ENCODE measurements at regions not wholly inside any gene's neighbourhood (a gene's known extent, or its start where the extent isn't known, plus 50 kb on each side); places are given as distances from the start of the nearest gene placed in this dataset.

GRCh38 chr1:68805097-68805641, 308.3 kb upstream of the DEPDC1 start:
- no peaks in the 10 kb centered on the region for H3K9me3 ChIP-seq (ENCODE audit: control insufficient read depth in 2 of 3, insufficient read depth in 1 of 3, low read length in 3 of 3)
- H3K36me3 ChIP-seq (ENCODE audit: control insufficient read depth in 2 of 3, insufficient read depth in 3 of 3, low read length in 3 of 3): no peaks in the 10 kb centered on the region
- no peak for TF ChIP-seq CTCF (IDR thresholded peaks at IDR 0.05; ENCODE audit: borderline replicate concordance, extremely low read depth, insufficient read depth)
- intact Hi-C loops (cut with DNase I): no loop called here
- H3K27ac ChIP-seq (ENCODE audit: low read depth in 2 of 2, low read length in 2 of 2): no peak overlapping the region
- no peak for DNase-seq
- H3K4me1 ChIP-seq (ENCODE audit: control insufficient read depth in 2 of 3, insufficient read depth in 2 of 3, low read depth in 1 of 3, low read length in 3 of 3): no peaks in the 10 kb centered on the region
- FAIRE-seq: no peak
- no peaks in the 10 kb centered on the region for H3K27me3 ChIP-seq (ENCODE audit: control insufficient read depth, insufficient read depth, low read length)
- H3K9ac ChIP-seq (ENCODE audit: low read length in 3 of 3): no peak overlapping the region
- no peak overlapping the region for H3K4me3 ChIP-seq (ENCODE audit: low read length in 3 of 3)

- Histone ChIP-seq H3K9me3 (ENCODE audit: control insufficient read depth in 2 of 3, insufficient read depth in 1 of 3, low read length in 3 of 3) (no peaks in the 10 kb centered on the region), H3K4me1 (ENCODE audit: control insufficient read depth in 2 of 3, insufficient read depth in 2 of 3, low read depth in 1 of 3, low read length in 3 of 3) (no peaks in the 10 kb centered on the region), H3K27me3 (ENCODE audit: control insufficient read depth, insufficient read depth, low read length) (no peaks in the 10 kb centered on the region), H3K27ac (ENCODE audit: low read depth in 2 of 2, low read length in 2 of 2) (no peak overlapping the region), H3K9ac (ENCODE audit: low read length in 3 of 3) (no peak overlapping the region), H3K4me3 (ENCODE audit: low read length in 3 of 3) (no peak overlapping the region), H3K36me3 (ENCODE audit: control insufficient read depth in 2 of 3, insufficient read depth in 3 of 3, low read length in 3 of 3) (no peaks in the 10 kb centered on the region)
- DNase-seq: no peak
- TF ChIP-seq CTCF (IDR thresholded peaks at IDR 0.05; ENCODE audit: borderline replicate concordance, extremely low read depth, insufficient read depth): no peak
- intact Hi-C loops (cut with DNase I): no loop called here
- FAIRE-seq: no peak
These were observed 311.5 kb upstream of the DEPDC1 start for GRCh38 chr1:68808351-68808750.

GRCh38 chr1:68811806-68812205, 314.9 kb upstream of the DEPDC1 start:
- no peak overlapping the region for H3K27ac ChIP-seq (ENCODE audit: low read depth in 2 of 2, low read length in 2 of 2)
- no peak overlapping the region for H3K9ac ChIP-seq (ENCODE audit: low read length in 3 of 3)
- TF ChIP-seq CTCF (IDR thresholded peaks at IDR 0.05; ENCODE audit: borderline replicate concordance, extremely low read depth, insufficient read depth): no peak
- no peaks in the 10 kb centered on the region for H3K27me3 ChIP-seq (ENCODE audit: control insufficient read depth, insufficient read depth, low read length)
- H3K4me3 ChIP-seq (ENCODE audit: low read length in 3 of 3): no peak overlapping the region
- FAIRE-seq (no peak), DNase-seq (peak in 2 of 5 donors; percentile 48 to 52)
- H3K9me3 ChIP-seq (ENCODE audit: control insufficient read depth in 2 of 3, insufficient read depth in 1 of 3, low read length in 3 of 3): no peaks in the 10 kb centered on the region
- intact Hi-C loops (cut with DNase I): no loop called here
- H3K4me1 ChIP-seq (ENCODE audit: control insufficient read depth in 2 of 3, insufficient read depth in 2 of 3, low read depth in 1 of 3, low read length in 3 of 3): peaks cover 0 to 2% (median 0%) of the 10 kb centered on the region in 3 donors
- no peaks in the 10 kb centered on the region for H3K36me3 ChIP-seq (ENCODE audit: control insufficient read depth in 2 of 3, insufficient read depth in 3 of 3, low read length in 3 of 3)

GRCh38 chr1:68812333-68812732, 315.5 kb upstream of the DEPDC1 start:
- FAIRE-seq (no peak), DNase-seq (peak in 1 of 5 donors; percentile 5)
- intact Hi-C loops (cut with DNase I): no loop called here
- Histone ChIP-seq H3K27me3 (ENCODE audit: control insufficient read depth, insufficient read depth, low read length) (no peaks in the 10 kb centered on the region), H3K9me3 (ENCODE audit: control insufficient read depth in 2 of 3, insufficient read depth in 1 of 3, low read length in 3 of 3) (no peaks in the 10 kb centered on the region), H3K27ac (ENCODE audit: low read depth in 2 of 2, low read length in 2 of 2) (no peak overlapping the region), H3K9ac (ENCODE audit: low read length in 3 of 3) (no peak overlapping the region), H3K4me3 (ENCODE audit: low read length in 3 of 3) (no peak overlapping the region), H3K4me1 (ENCODE audit: control insufficient read depth in 2 of 3, insufficient read depth in 2 of 3, low read depth in 1 of 3, low read length in 3 of 3) (peaks cover 0 to 2% (median 0%) of the 10 kb centered on the region in 3 donors), H3K36me3 (ENCODE audit: control insufficient read depth in 2 of 3, insufficient read depth in 3 of 3, low read length in 3 of 3) (no peaks in the 10 kb centered on the region)
- no peak for TF ChIP-seq CTCF (IDR thresholded peaks at IDR 0.05; ENCODE audit: borderline replicate concordance, extremely low read depth, insufficient read depth)

Measured in kidney (tissue), 13 donors.